ENCODE measurements at regions not wholly inside any gene's neighbourhood (a gene's known extent, or its start where the extent isn't known, plus 50 kb on each side); places are given as distances from the start of the nearest gene placed in this dataset.

- Histone ChIP-seq H2AFZ (ENCODE audit: low read depth, low read length, severe bottlenecking) (no peak overlapping the region), H3K4me3 (ENCODE audit: insufficient read depth, low read length, poor library complexity, severe bottlenecking) (no peak overlapping the region), H3K79me2 (ENCODE audit: insufficient read depth, low read length) (no peaks in the 10 kb centered on the region), H3F3A (ENCODE audit: insufficient read depth) (no peaks in the 10 kb centered on the region), H4K20me1 (ENCODE audit: low read depth, low read length) (no peaks in the 10 kb centered on the region), H3K4me2 (ENCODE audit: low read depth, low read length, poor library complexity, severe bottlenecking) (no peak overlapping the region), H3K36me3 (ENCODE audit: low read length) (no peaks in the 10 kb centered on the region), H3K9ac (ENCODE audit: low read length) (no peak overlapping the region), H3K9me3 (ENCODE audit: insufficient read depth, low read length) (no peaks in the 10 kb centered on the region), H3K9me2 (replicated peaks; ENCODE audit: insufficient read depth, low read length) (no peaks in the 10 kb centered on the region; the same call in 1 of the 2 replicates), H3K27ac (ENCODE audit: low read depth, low read length) (no peak overlapping the region), H3K27me3 (ENCODE audit: low read length) (no peaks in the 10 kb centered on the region)
- TF ChIP-seq EZH2phosphoT487 (conservative IDR thresholded peaks at IDR 0.05; ENCODE audit: low read length) (no peak), CTCF (IDR thresholded peaks at IDR 0.05; ENCODE audit: insufficient read depth, low read length, poor library complexity, severe bottlenecking) (no peak)
Measured at GRCh38 chr18:11504962-11505361, 104.4 kb upstream of the SLC35G4 start.

GRCh38 chr18:11502368-11502767, 107.0 kb upstream of the SLC35G4 start:
- H3K79me2 ChIP-seq (ENCODE audit: insufficient read depth, low read length), result no peaks in the 10 kb centered on the region
- TF ChIP-seq EZH2phosphoT487 (conservative IDR thresholded peaks at IDR 0.05; ENCODE audit: low read length), result no peak
- TF ChIP-seq CTCF (IDR thresholded peaks at IDR 0.05; ENCODE audit: insufficient read depth, low read length, poor library complexity, severe bottlenecking), result no peak
- H3K36me3 ChIP-seq (ENCODE audit: low read length), result no peaks in the 10 kb centered on the region
- H3F3A ChIP-seq (ENCODE audit: insufficient read depth), result no peaks in the 10 kb centered on the region
- H3K27me3 ChIP-seq (ENCODE audit: low read length), result no peaks in the 10 kb centered on the region
- H3K4me3 ChIP-seq (ENCODE audit: insufficient read depth, low read length, poor library complexity, severe bottlenecking), result no peak overlapping the region
- no peak overlapping the region for H3K4me2 ChIP-seq (ENCODE audit: low read depth, low read length, poor library complexity, severe bottlenecking)
- H3K27ac ChIP-seq (ENCODE audit: low read depth, low read length), result no peak overlapping the region
- no peak overlapping the region for H3K9ac ChIP-seq (ENCODE audit: low read length)
- H2AFZ ChIP-seq (ENCODE audit: low read depth, low read length, severe bottlenecking), result no peak overlapping the region
- no peaks in the 10 kb centered on the region for H4K20me1 ChIP-seq (ENCODE audit: low read depth, low read length)
- no peaks in the 10 kb centered on the region; the same call in 1 of the 2 replicates for H3K9me2 ChIP-seq (replicated peaks; ENCODE audit: insufficient read depth, low read length)
- no peaks in the 10 kb centered on the region for H3K9me3 ChIP-seq (ENCODE audit: insufficient read depth, low read length)

- Histone ChIP-seq H3F3A (ENCODE audit: insufficient read depth) (no peaks in the 10 kb centered on the region), H4K20me1 (ENCODE audit: low read depth, low read length) (no peaks in the 10 kb centered on the region), H3K4me2 (ENCODE audit: low read depth, low read length, poor library complexity, severe bottlenecking) (no peak overlapping the region), H2AFZ (ENCODE audit: low read depth, low read length, severe bottlenecking) (no peak overlapping the region), H3K36me3 (ENCODE audit: low read length) (no peaks in the 10 kb centered on the region), H3K9ac (ENCODE audit: low read length) (no peak overlapping the region), H3K4me3 (ENCODE audit: insufficient read depth, low read length, poor library complexity, severe bottlenecking) (no peak overlapping the region), H3K9me2 (replicated peaks; ENCODE audit: insufficient read depth, low read length) (no peaks in the 10 kb centered on the region; the same call in 1 of the 2 replicates), H3K27me3 (ENCODE audit: low read length) (no peaks in the 10 kb centered on the region), H3K79me2 (ENCODE audit: insufficient read depth, low read length) (no peaks in the 10 kb centered on the region), H3K27ac (ENCODE audit: low read depth, low read length) (no peak overlapping the region), H3K9me3 (ENCODE audit: insufficient read depth, low read length) (no peaks in the 10 kb centered on the region)
- TF ChIP-seq EZH2phosphoT487 (conservative IDR thresholded peaks at IDR 0.05; ENCODE audit: low read length), result no peak
- no peak for TF ChIP-seq CTCF (IDR thresholded peaks at IDR 0.05; ENCODE audit: insufficient read depth, low read length, poor library complexity, severe bottlenecking)
Measured at GRCh38 chr18:11501352-11501751, 108.0 kb upstream of the SLC35G4 start.

All from SU-DHL-6 (cell line).